NCI-H187 (cell line): ENCODE measurements at regions not wholly inside any gene's neighbourhood (a gene's known extent, or its start where the extent isn't known, plus 50 kb on each side); places are given as distances from the start of the nearest gene placed in this dataset.

ENCODE experiments used
- DNase-seq, 2 experiments: peaks; one replicate each; lab custom pipeline; 2025; lab: John Stamatoyannopoulos, UW

DNA sequence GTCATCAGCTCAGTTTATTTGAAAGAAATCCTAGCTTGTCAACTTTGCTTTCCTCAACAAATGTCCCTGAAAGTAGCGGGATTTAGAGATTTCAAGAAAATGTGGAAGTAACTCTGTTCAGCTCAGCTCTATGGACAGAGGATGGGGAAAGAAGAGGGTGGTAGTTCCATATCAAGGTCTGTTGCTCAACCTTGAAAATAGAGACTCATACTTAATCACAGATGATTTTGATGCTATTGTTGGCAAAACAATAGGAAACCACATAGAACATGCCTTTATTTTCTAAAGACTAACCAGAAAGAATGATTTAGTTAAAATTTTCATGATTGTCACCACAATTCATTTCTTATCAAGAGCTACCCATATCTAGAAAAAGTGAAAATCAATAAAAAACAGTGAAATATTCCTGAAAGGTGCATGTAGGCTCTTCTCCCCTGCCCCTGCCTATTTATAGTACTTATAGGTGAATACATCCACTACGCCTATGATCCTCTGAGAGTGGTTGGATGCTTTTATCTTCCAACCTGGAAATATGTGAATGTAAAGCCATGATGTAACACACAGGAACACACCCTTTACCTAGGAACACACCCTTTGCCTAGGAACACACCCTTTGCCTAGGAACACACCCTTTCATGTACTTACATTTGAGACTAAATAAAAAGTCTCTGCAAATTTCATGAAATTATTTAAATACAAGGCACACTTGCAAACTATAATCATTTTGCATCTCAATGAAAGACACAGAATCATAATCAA, 65.8 kb downstream of the ETAA1 start:
- DNase-seq = no peak

DNA sequence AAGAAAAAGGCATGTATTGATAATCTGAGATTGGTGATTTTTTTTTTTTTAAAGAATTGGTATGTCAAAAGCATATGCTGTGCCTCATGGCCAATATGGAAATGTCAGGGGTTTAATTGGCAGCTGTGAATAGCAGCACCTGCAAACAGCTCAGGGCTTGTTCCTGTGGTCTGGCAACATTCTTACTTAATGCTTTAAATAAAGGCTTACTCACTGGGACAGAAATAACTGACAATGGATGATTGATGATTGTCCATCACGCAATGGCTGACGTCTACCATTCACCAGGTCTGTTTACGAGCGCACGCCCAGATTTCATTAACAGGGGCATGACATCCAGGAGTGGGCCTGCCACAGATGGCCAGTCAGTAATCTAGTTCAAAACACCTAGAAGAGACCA, 66.7 kb downstream of the ETAA1 start:
- peak; percentile 66 to 68 for DNase-seq

DNA sequence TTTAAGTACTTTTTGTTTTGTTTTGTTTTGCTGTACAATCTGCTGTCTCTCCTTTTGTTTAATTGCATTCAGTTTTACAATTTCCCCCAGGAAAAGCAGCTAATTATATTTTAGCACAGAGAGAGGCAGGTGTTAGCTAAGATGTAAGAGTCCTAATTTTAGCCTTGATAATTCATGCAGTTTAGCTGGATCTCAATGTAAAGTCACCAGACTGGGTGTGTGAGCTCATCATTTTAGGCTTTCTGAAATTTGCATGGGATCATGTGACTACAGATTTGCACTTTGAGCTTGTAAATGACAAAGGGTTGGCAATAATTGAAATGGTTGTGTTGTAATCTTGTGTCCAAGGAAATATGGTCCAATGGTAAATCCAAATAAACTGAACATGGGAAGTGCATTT, 68.5 kb downstream of the ETAA1 start:
- DNase-seq = no peak

DNA sequence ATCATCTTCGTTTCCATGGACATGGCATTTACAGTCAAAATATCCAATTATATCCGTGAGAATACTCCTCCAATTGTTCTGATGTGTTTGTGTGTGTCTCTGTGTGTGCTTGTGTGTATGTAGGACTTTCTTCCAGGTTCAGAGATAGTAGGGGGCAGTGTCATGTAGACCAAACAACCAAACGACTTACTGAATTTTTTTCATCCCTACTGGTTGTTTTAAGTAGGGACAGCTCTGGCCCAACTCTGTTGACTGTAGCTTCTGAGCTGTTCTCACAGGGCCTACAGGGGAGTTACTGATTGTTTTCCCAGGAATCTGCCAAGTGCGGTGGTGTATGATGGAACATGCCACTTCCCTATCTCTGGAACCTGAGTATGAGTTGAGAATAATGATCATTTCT, 69.6 kb downstream of the ETAA1 start:
- DNase-seq = no peak

DNA sequence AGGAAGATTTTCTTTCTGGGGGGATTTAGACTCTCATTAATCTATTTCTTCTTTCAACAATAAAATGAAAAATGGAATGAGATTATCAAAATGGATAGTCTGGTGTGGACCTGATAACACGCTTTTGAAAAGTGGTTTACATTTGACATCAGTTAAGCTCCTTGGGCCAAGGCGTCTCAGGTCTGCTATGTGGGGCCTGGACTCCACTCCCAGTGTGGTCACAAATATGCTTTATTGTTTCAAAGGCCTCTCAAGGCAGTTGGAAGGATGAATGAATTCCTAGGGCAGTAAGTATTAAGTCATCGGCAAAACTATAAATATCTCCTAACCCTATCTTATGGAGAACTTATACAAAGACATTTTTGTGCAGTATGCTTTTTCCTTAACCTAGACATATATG, 74.5 kb downstream of the ETAA1 start:
- DNase-seq = no peak

DNA sequence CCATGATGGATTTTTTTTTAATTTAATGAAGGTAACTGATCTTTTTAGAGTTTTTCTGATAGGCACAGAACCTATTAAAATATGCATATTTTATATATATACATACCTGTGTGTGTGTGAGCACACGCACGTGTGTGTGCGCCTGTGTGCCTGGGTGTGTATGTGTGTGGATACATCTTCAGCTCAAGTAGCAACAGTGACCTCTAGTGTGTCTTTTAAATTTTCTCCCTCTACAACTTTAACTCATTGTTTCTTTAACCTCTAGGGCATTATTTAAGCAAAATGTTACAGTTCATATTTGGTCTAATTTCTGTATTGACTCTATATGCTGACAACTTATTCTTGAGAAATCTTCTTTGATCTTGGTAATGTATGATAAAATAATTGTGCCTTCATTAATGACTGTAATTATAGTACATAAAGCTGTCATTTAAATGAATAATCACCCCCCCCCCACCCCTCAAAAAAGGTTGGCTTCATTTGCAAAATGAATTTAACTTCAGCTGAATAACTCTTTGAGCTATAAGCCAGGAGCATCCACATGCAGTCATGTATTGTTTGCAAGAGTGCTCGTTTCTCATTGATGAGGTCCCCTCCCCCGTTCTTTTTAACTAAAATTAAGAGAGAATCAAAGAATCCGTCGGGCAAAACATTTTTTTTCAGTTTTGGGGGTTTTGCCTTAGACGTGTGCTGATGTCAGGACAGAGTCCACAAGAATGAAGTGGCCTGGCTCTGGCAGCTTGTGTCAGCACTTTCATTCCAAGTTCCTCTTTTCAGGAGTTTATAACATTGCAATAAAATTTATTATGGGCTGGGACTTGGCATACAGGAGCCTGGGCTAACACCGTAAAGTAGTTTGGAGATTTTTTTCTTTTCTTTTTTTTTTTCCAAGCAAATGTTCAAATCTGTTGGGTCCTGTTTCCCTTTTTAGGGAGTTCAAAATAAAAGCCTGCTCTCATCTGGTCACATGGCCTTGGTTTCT, 80.0 kb downstream of the ETAA1 start:
- no peak for DNase-seq

DNA sequence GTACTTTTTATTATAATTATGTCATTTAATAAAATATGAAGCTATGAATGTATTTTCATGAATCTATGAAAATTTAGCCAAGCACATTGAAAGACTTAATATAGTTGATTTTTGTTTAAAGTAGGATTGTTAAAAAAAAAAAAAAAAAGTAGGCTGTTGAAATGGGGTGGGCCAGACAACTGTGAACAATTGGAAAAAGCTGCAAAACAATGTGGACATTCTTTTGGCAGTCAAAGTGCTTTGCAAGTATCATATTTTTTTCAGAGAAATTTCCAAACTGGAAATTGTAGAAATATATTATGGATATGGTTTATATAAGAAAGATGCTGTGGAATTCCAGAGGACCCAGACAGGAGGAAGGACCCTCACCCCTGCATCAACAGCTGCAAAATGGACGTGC, 82.1 kb downstream of the ETAA1 start:
- no peak for DNase-seq

DNA sequence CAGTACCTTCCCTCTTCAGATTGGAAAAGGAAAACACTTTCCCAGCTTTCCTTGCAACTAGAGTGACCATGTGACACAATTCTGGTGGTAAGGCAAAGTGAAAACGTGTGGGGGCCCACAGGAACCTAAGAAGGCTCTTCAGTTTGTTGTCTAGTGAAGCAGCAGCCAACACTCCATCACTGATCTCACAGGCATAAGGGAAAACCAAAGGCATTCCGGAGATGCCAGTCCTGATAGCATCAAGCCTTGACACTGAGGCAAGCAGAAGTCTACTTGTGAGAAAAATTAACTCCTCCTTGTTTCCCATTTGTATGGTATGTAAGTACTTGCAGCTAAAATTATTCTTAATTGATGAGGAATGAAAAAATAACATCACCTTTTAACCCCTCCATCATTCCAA, 88.3 kb downstream of the ETAA1 start:
- DNase-seq = no peak

DNA sequence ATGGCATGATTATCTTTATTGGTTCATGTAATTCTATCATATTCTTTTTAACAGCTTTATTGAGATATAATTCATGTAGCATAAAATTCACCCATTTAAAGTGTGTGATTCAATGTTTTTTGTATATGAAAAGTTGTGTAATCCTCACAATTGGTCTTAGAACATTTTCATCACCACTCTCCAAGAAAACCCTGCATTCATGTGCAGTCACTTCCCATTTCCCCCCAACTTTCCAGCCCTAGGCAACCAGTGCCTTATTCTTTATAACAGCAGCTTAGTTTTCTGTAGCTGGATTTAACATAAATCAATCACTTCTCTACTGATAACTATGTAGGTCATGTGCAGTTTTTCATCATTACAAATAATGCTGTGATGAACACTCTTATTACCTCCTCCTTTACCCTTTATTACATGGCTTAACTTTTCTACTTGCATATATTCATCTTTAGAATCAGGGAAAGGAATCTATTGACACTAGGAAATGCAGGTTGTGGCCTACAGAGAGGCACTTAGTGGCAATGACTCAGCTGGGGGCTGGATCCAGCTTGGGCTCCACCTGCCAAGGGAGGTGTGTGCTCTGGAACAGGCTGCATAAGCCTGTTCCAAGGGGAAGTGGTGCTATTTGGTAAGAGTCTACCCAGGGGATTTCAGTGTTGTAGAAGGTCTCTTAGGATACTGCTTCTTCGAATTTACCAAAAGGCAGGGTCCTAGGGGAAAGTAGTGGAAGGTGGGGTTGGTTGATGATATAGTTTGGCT, 89.1 kb downstream of the ETAA1 start:
- DNase-seq = no peak

DNA sequence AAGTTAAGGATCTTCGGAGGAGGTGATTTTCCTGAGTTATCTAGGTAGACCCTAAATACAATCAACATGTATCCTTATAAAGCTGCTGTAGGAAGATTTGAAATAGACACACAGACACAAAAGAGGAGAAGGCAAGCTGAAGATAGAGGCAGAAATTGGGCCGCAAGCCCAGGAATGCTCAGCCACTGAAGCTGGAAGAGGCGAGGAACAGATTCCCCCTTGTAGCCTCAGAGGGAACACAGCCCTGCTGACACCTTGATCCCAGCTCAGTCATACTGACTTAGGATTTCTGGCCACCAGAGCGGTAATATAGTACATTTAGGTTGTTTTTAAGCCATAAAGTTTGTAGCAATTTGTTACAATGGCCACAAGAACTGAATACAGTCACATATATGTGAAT, 90.9 kb downstream of the ETAA1 start:
- DNase-seq = no peak

DNA sequence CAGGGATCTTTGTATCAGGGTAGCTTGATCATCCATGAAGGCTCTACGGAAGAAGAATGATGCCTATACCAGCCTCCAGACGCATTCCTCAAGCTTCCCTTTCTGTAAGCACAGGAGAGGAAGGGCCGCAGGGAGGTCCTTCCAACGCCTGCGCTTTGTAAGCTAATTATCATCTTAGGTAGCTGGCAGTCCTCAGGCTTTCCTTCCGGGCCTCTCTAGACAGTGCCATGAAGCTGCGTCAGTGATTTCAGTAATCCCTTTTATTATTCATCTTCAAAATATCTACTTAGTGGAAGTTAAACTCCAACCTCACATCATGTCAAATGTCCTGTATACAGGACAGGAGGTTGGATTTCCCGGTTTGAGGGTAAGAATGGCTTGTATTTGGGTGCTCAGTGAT, 92.3 kb downstream of the ETAA1 start:
- no peak for DNase-seq

DNA sequence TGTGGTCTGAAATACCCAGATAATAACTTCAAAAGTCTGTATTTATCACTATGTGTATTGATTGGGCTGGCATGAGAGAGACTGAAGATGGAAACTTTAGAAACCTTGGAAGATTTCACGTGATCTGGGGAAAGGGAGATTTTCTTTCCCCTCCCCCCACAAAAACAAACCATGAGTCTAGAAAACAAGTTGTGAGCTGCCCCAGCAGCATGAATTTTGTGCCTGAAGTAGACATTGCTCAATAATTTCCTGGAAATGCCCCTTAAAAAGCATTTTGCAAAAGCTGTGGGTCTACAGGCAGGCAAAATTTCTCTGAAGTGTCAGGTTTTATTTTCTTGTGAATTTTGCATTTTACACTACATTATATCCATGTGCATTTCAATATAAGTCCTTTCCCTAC, 101.8 kb downstream of the ETAA1 start:
- no peak for DNase-seq

DNA sequence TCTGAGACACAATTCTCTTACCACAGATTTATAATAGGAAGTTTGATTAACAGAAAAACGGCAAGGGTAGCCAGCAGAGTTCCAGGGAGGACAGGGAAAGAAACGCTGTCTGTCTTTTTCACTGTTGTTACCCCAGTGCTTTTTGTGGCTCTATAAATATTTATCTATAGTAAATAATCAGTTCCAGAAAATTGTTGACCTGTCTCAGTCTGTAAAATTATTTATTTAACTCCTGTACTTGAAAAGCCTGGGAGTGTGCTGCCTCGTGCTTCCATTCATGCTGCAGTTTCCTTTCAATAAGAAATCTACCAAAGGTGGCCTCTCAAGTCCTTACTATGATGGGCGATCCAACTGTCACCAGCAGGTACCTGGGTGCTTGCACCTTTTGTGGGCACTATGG, 102.9 kb downstream of the ETAA1 start:
- no peak for DNase-seq

DNA sequence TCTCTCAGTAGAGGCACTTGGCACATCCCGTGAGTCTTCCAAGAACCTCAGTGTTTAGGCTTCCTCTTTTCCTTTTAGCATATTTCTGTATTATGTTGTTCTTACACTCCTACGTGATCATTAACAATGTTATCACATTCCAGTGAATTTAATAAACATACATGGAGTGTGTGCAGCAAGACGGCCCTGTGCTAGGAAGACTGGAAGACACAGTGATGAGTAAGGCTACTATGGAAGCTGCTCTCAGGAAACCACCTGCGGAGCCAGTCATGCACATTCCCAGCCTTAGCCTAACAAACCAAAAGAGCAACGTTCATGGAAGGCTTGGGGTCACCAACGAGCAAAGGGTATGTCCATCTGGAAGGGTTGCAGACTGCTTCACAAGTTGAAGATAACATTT, 103.4 kb downstream of the ETAA1 start:
- DNase-seq = no peak

DNA sequence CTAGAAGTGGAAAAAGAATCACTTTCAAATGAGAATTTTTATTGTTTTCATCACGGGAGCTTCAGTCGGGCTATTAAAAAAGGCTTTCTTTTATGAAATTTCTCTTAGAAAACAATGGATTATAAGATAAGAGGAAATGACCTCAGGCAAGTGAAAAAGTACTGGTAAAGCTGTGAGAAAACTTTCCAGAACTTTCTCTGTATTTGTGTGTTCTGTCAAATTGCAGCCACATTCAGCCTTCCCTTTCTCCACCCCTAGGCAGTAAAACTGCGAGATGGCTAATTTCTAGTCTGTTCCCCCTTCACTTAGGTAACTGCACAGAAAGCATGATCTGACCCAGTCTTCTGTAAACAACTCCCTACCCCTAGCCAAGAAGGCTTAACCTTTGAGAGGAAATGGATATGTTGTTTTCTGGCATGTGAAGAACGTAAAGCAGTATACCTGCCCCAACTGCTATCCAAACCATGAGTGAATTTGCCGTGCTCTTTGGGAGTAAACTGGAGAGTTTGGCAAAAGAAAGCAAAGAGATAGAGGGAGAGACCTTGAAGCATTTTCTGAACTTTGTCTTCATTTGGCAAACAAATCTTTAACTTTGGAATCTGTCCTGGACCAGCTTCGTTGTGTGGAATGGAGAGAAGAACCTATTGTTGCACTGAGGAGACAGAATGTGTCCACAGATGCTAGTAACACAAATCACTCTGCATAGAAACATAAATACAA, 105.4 kb downstream of the ETAA1 start:
- no peak for DNase-seq

DNA sequence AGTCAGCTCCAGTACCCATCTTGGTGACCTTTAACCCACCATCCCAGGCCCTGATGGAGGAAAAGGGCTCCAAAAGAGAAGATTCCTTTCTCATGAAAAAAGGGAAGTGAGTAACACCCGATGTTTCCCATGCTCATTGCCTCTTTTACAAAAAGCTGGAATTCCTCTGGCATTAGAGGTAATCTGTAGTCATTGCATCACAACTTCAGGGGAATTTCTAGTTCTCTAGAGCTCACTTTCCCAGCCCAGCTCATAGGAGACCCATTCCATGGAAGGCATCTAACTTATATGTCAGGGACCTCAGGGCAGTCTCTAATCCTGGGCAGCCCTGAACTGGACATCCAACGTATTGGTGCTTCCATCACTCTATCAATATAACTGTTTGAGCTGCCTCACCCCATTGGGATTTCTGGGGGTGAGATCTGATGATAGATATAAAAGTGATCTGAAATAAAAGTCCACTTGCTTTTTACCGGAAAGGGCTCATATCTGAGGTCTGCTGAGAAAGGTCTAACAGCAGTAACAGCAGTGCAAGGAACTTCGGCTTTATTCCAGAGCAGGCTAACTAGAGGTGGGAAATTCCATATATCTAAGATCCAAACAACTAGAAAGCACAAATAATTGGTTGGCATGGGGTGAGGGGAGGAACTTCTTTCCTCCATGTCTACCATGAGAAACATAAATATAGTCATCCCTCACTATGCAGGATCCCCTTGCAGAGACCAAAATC, 106.1 kb downstream of the ETAA1 start:
- no peak for DNase-seq

DNA sequence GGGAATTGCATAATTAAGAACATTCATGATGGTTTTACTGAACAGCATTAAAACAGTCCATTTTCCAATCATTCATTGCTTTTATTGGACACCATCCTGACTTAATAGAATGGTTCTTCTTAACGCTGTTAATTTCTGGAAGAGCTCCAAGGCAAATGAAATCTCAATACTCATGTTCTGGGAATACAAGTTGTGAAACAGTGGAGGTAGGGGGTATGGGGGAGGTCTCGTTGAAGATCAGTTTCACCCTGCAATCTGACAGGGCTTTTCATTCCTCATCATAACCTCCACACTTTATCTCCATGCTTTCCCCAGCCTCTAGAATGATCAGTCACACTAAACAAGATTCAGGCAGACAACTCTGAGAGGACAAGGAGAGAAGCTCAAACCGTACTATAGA, 113.6 kb downstream of the ETAA1 start:
- DNase-seq = no peak

DNA sequence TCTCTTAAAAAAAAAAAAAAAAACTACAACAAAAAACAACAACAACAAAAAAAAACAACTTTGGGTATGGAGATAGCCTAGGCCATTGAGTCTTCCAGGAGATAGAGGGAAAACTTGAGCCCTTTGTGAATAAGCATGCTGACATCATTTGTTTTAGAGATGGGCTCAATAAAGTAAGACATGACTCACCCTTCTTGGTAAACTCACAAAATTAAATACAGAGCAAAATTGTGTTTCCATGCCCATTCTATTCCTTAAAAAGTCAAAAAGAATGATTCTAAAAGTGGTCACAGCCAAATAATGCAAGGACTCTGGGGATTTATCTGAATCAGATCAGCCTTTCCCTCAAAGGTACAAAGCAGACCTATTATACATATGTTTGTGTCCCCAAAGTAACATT, 117.4 kb downstream of the ETAA1 start:
- DNase-seq = no peak

DNA sequence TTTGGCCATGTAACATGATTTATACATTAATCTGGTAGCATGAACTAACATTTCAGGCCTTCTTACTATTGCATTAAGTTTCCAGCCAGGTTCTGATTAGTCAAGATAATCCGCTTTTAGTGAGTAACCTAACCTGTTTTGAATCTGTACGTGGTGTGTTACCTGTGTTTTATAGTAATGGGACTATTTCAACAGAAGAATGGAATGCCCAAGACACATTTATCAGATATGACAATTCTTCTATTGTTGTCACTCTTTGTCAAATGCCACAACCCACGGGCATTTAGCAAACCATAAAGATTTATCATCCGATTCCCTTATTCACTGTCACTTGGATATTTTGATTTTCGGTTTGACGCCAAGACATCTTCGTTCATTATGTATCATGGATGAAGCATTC, 117.9 kb downstream of the ETAA1 start:
- DNase-seq = no peak

DNA sequence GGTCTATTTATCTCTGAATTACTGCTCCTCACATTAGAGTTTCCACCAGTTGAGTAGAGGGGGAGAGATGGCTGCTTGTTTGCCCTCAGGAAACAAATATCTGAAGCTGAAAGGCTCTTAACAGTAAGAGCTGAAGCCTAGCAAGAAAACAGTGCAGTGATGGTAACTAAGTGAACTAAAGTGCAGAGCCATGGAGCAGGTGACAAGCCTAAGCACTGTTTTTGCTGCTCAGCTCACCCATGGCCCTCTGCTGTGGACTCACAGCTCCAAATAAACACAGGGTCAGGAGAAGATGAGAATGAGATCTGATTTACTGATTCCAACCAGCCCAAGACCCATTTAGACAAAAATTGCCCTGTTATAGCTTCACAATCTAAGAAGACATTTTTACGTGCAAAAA, 118.4 kb downstream of the ETAA1 start:
- peak in 1 of 2 experiments; percentile 12 for DNase-seq

DNA sequence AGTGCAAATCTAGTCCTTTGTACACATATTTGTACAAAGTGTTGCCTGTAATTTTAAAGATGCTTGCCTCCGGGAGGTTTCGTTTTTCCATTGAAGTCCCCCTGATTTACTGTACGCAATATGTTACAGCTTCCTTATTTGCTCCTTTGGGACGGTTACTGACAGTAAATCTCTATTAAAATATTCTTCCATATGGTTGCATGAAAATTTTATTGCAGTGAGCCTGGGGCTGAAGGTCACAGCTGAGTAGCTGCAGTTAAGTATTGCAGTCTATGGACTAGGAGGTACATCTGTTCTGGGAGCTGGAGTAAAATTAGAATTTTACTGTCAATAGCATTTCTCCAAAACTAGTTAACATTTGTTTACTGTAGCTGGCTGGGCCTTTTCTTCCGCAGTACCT, 119.2 kb downstream of the ETAA1 start:
- DNase-seq = peak in 1 of 2 experiments; percentile 5
